ENCODE measurements at regions not wholly inside any gene's neighbourhood (a gene's known extent, or its start where the extent isn't known, plus 50 kb on each side); places are given as distances from the start of the nearest gene placed in this dataset.
A peak's percentile ranks its signal among the peaks of the same experiment; 100 is the strongest.

- DNase-seq (ENCODE audit: low read depth in 4 of 4, low spot score in 3 of 4), result no peak
These were observed 233.5 kb downstream of the OMA1 start for GRCh38 chr1:58312971-58313563.

DNA sequence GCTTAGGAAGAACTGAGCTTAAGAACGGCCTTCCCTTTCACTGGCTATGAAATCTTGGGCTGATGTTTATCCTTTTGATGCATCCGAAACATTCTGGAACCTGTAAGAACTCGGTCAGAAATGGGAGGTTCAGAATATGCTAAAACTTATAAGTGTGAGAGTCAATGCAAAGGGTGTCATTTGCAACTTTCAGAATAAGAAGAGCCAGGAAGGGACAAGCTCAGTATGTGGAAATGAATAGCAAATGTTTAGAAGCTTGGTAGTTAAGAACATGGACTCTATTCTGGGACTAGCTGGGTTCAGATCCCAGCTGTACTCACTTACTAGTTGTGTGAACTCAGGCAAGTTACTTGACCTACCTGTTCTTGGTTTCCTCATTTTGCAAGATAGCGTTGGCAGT lies 234.1 kb downstream of the OMA1 start:
- DNase-seq (ENCODE audit: low read depth in 4 of 4, low spot score in 3 of 4), result no peak

GRCh38 chr1:58310881-58311280 lies 235.6 kb downstream of the OMA1 start:
- DNase-seq (ENCODE audit: low read depth in 4 of 4, low spot score in 3 of 4), result no peak

- DNase-seq (ENCODE audit: low read depth in 4 of 4, low spot score in 3 of 4), result no peak
These were observed 236.1 kb downstream of the OMA1 start for GRCh38 chr1:58310469-58310868.

GRCh38 chr1:58308206-58308605 lies 238.3 kb downstream of the OMA1 start:
- DNase-seq (ENCODE audit: low read depth in 4 of 4, low spot score in 3 of 4), result no peak

GRCh38 chr1:58307431-58307830 lies 239.1 kb downstream of the OMA1 start:
- no peak for DNase-seq (ENCODE audit: low read depth in 4 of 4, low spot score in 3 of 4)

GRCh38 chr1:58305622-58306021 lies 240.9 kb downstream of the OMA1 start:
- DNase-seq (ENCODE audit: low read depth in 4 of 4, low spot score in 3 of 4), result no peak

GRCh38 chr1:58304346-58304975 lies 242.1 kb downstream of the OMA1 start:
- no peak for DNase-seq (ENCODE audit: low read depth in 4 of 4, low spot score in 3 of 4)

GRCh38 chr1:58303841-58304240 lies 242.7 kb downstream of the OMA1 start:
- DNase-seq (ENCODE audit: low read depth in 4 of 4, low spot score in 3 of 4), result no peak

DNA sequence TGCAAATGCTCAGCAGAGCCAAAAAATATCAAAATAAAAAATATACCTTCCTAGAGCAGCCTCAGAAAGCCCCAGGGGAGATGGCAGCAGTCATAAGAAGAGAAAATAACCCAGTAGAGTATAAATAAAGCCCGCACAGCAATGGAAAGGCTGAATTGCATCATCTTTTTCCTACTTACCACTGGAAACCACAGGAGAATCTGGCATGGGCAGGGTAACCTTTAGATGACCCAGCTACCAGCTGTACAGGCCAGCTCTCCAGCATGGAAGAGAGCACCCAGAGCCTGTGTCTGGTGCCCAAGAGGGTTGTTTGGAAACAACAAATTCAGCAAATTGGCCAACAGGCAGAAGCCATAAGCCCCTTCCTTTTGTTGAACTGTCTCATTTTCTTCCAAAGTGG lies 253.1 kb downstream of the OMA1 start:
- DNase-seq (ENCODE audit: low read depth in 4 of 4, low spot score in 3 of 4), result no peak

DNA sequence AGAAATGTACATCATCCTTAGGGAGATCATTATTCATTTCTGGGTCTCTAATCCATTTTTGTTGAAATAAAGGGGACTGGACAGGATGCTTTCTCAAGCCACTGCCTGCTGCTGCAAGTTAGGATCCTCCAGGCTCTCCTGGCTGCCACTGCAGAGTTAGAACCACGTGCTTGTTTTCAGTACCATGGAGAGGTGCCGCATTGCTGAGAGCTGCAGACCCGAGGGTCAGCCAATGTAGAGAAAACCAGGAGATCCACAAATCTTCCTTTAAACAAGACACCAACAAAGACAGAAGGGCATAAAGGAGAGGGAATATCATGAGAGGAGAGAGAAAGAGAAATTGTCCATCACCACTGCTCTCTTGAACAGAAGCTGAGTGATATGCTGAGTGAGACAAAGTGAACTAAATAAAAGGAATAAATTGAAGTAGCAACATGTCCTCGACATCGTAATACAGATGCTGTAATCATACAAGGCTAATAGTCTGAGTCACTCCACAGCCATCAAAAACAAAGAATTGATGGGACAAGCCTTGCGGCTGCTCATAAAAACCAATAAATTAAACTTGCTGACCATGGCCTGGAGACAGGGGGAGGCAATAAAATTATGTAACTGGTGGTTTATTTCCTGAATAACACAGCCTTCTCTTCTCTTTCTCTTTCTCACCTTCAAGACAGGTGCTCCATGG lies 255.7 kb downstream of the OMA1 start:
- peak; percentile 47 to 55 (median 48) for DNase-seq (ENCODE audit: low read depth in 4 of 4, low spot score in 3 of 4)

- no peak for DNase-seq (ENCODE audit: low read depth in 4 of 4, low spot score in 3 of 4)
These were observed 257.8 kb downstream of the OMA1 start for GRCh38 chr1:58288624-58289142.

DNA sequence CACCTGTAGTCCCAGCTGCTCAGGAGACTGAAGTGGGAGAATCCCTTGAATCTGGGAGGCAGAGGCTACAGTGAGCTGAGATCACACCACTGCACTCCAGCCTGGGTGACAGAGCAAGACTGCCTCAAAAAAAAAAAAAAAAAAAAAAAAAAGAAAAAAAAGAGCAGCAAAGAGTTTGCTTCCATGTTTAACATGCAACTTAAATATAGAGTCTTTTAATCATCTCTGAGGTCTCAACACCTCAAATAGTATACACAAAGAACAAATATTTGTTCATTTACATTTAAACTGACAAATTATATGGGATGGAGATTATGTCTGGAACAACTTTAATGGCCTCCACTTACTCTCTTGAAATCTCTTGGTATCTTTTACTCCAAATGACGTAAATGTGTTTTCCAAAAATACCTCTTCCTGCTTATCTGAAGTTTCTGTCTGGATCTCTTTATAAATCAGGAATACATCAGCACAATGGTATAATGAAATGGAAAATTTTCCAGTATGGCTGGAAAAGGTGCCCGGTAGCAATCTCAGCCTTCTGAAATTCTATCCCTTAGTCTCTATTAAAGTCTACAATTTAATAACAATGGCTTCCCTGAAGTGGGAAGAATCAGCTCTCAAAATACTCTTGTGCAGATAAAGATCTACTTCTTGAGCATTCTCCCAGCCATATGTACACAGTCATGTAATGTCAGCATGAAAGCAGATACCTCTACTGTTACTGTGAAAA lies 258.5 kb downstream of the OMA1 start:
- no peak for DNase-seq (ENCODE audit: low read depth in 4 of 4, low spot score in 3 of 4)

DNA sequence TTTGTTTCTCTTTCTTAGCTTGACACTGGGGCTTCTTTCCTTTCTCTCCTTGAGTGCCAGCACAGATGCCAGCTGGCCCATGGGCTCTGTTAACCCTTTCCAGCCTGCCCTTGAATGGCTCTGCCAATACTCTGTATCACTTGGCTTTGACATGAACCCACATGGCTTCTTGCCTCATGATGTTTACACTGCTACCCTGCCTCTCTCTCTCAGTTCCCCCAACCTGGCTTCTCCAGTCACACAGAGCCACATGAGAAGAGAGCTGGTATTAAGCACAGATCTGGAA lies 262.4 kb downstream of the OMA1 start:
- DNase-seq (ENCODE audit: low read depth in 4 of 4, low spot score in 3 of 4), result no peak

- DNase-seq (ENCODE audit: low read depth in 4 of 4, low spot score in 3 of 4), result no peak
These were observed 262.9 kb downstream of the OMA1 start for GRCh38 chr1:58283388-58284224.

DNA sequence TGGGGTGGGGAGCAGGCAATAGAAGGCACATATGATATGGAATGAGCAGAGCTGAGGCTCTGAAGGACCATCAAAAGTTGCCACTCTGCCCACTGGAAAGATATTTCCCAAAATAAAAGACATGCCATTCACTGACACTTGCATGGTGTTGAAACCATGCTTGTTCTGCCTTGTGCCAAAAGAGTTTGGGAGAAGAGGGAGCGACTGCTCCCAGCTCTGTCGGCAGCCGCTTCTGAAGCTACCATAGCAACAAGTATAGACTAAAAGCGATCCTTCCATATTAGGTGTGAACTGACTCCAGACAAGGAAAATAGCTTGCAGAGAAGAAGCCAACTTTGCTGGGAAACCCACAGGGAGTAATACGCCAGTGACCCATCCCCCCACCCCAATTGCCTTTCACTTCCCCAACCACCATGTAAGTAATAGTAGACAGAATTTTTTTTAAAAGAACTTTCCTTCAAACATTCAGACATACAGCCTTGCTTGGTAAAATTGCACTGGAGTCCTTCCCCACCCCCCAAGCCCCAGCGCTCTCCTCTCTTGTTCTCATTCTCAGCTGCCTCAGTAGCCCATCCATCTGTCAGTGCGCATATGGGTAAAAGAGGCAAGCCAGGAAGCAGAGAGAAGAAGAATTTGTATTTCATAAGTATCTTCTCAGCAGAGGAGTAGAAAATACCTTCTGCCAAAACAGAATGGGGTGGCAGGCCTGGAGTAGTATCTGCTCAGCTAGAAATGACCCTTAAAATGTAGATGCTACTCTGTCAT lies 263.7 kb downstream of the OMA1 start:
- DNase-seq (ENCODE audit: low read depth in 4 of 4, low spot score in 3 of 4), result no peak

- DNase-seq (ENCODE audit: low read depth in 4 of 4, low spot score in 3 of 4), result no peak
These were observed 280.3 kb downstream of the OMA1 start for GRCh38 chr1:58266242-58266641.

DNA sequence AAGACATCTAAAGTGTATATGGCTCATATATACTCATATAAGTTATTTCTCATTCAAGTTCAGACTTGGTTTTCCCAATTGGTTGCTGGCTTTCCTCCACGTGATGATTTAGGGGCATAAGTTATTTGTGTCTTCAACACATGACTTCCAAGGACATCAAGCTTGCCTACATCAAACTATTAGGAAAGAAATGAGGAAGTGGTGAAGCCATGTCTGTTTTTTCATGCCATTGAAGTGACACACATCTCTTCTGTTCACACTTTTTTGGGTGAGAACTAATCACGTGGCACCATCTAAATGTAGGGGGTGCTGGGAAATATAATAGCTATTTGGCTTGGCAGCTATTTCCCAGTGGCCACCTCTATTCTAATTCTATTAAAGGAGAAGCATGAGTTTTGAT lies 282.1 kb downstream of the OMA1 start:
- DNase-seq (ENCODE audit: low read depth in 4 of 4, low spot score in 3 of 4), result no peak

DNA sequence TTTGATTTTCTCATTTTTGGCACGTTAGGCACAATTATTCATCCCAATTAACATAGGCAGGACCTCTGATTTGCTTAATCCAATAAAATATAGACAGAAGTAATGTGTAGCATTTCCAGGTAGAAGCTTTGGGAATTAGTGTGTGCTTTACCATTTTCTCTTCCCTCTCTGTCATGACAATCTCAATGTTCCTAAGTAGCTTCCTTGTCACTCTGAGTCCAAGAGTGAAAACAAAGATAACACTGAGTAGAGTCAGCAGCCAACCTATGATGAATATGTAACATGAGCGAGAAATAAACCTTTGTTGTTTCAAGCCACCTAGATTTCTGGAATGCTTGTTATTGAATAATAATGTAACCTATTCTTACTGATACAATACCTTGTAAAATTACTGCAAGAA lies 283.8 kb downstream of the OMA1 start:
- DNase-seq (ENCODE audit: low read depth in 4 of 4, low spot score in 3 of 4), result no peak

- no peak for DNase-seq (ENCODE audit: low read depth in 4 of 4, low spot score in 3 of 4)
These were observed 288.4 kb downstream of the OMA1 start for GRCh38 chr1:58258082-58258481.

Data from right renal pelvis (tissue), 4 donors.